ENCODE measurements at regions not wholly inside any gene's neighbourhood (a gene's known extent, or its start where the extent isn't known, plus 50 kb on each side); places are given as distances from the start of the nearest gene placed in this dataset.

GRCh38 chr5:87949676-87950631 lies 318.7 kb downstream of the TMEM161B start:
- DNase-seq (ENCODE audit: low read depth) = no peak

- no peak for DNase-seq (ENCODE audit: low read depth)
Observed at GRCh38 chr5:87948486-87948885, 320.2 kb downstream of the TMEM161B start.

GRCh38 chr5:87946271-87946670 lies 322.4 kb downstream of the TMEM161B start:
- no peak for DNase-seq (ENCODE audit: low read depth)

GRCh38 chr5:87945286-87945650 lies 323.4 kb downstream of the TMEM161B start:
- DNase-seq (ENCODE audit: low read depth) = no peak

- DNase-seq (ENCODE audit: low read depth) = no peak
Observed at GRCh38 chr5:87944553-87945285, 323.9 kb downstream of the TMEM161B start.

- DNase-seq (ENCODE audit: low read depth) = no peak
Observed at GRCh38 chr5:87940775-87941174, 327.9 kb downstream of the TMEM161B start.

- DNase-seq (ENCODE audit: low read depth) = no peak
Observed at GRCh38 chr5:87936667-87937066, 332.0 kb downstream of the TMEM161B start.

- DNase-seq (ENCODE audit: low read depth) = no peak
Observed at GRCh38 chr5:87924436-87924835, 344.2 kb downstream of the TMEM161B start.

- DNase-seq (ENCODE audit: low read depth) = no peak
Observed at GRCh38 chr5:87916320-87916719, 352.3 kb downstream of the TMEM161B start.

- no peak for DNase-seq (ENCODE audit: low read depth)
Observed at GRCh38 chr5:87912419-87912818, 356.2 kb downstream of the TMEM161B start.

- no peak for DNase-seq (ENCODE audit: low read depth)
Observed at GRCh38 chr5:87909382-87909781, 359.3 kb downstream of the TMEM161B start.

GRCh38 chr5:87906962-87907361 lies 361.7 kb downstream of the TMEM161B start:
- no peak for DNase-seq (ENCODE audit: low read depth)

GRCh38 chr5:87900419-87900818 lies 368.2 kb downstream of the TMEM161B start:
- DNase-seq (ENCODE audit: low read depth) = no peak

GRCh38 chr5:87899721-87900131 lies 368.9 kb downstream of the TMEM161B start:
- DNase-seq (ENCODE audit: low read depth) = no peak

- DNase-seq (ENCODE audit: low read depth) = no peak
Observed at GRCh38 chr5:87899208-87899661, 369.4 kb downstream of the TMEM161B start.

- no peak for DNase-seq (ENCODE audit: low read depth)
Observed at GRCh38 chr5:87898574-87898973, 370.1 kb downstream of the TMEM161B start.

- no peak for DNase-seq (ENCODE audit: low read depth)
Observed at GRCh38 chr5:87888139-87888538, 380.5 kb downstream of the TMEM161B start.

GRCh38 chr5:87887247-87887646 lies 381.4 kb downstream of the TMEM161B start:
- no peak for DNase-seq (ENCODE audit: low read depth)

GRCh38 chr5:87886164-87886563 lies 382.5 kb downstream of the TMEM161B start:
- no peak for DNase-seq (ENCODE audit: low read depth)

- DNase-seq (ENCODE audit: low read depth) = no peak
Observed at GRCh38 chr5:87885758-87886157, 382.9 kb downstream of the TMEM161B start.

- no peak for DNase-seq (ENCODE audit: low read depth)
Observed at GRCh38 chr5:87877495-87877894, 391.1 kb downstream of the TMEM161B start.

- no peak for DNase-seq (ENCODE audit: low read depth)
Observed at GRCh38 chr5:87877023-87877422, 391.6 kb downstream of the TMEM161B start.

- DNase-seq (ENCODE audit: low read depth) = no peak
Observed at GRCh38 chr5:87876616-87877015, 392.0 kb downstream of the TMEM161B start.

Data from fibroblast of the conjunctiva (primary cell).